Effector memory CD8-positive, alpha-beta T cell (primary cell): ENCODE measurements at regions not wholly inside any gene's neighbourhood (a gene's known extent, or its start where the extent isn't known, plus 50 kb on each side); places are given as distances from the start of the nearest gene placed in this dataset.
"Not testable (repeated sequence)": the region's sequence is repeated elsewhere in the genome, so short reads cannot be mapped to it uniquely, and the experiment has no call there.

Source experiments
- ATAC-seq: fragments of 150-1000 bp; cut with Tn5 transposase; replicated peaks from 2 replicates; pipeline ENCODE4 v1.10.0; 2021; ENCODE audit warnings: mild to moderate bottlenecking, moderate library complexity
- DNase-seq, 3 experiments: peaks; one replicate each; pipeline ENCODE4 v3.0.0; 2021
- H3K27ac Mint-ChIP-seq, 2 donors: one replicate each; pipeline ENCODE4 v1.8.0; 2022; ENCODE audit warnings: mild to moderate bottlenecking in 2 of 2, mixed read lengths in 2 of 2, moderate library complexity in 2 of 2
- H3K27me3 Mint-ChIP-seq, 2 donors: one replicate each; pipeline ENCODE4 v1.8.0; 2022; ENCODE audit warnings: mixed read lengths in 2 of 2
- H3K36me3 Mint-ChIP-seq: one replicate; pipeline ENCODE4 v1.8.0; 2022; ENCODE audit warnings: mild to moderate bottlenecking, moderate library complexity, mixed read lengths; ENCODE audit not compliant: insufficient read depth
- H3K4me1 Mint-ChIP-seq, 2 donors: one replicate each; pipeline ENCODE4 v1.8.0; 2022; ENCODE audit warnings: low read depth in 2 of 2, mixed read lengths in 2 of 2
- H3K4me3 Mint-ChIP-seq, 2 donors: one replicate each; pipeline ENCODE4 v1.8.0; 2022; ENCODE audit warnings: mild to moderate bottlenecking in 2 of 2, mixed read lengths in 2 of 2, moderate library complexity in 2 of 2
- H3K9me3 Mint-ChIP-seq, 2 donors: one replicate each; pipeline ENCODE4 v1.8.0; 2022; ENCODE audit warnings: mixed read lengths in 2 of 2

DNA sequence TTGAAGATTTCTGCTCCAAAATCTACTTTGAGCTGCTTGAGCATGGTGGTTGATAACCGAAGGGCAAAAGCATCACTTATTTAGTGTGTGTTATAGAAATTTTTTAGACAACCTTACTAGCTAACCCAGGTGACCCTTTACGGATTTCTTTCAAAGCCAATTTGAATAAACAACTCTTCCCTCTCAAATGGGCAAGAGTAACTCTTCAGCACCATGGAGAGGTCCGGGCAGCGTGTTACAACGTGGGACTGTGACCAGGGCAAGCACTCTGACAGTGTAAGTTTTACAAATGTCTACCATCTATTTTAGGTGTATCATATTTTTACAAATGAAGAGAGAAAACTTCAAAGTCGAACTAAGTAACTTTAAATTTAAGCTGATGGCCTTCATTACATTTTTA lies 471.8 kb downstream of the MFSD1 start:
- DNase-seq, result no peak
- ATAC-seq, result no peak
- no peaks in the 10 kb centered on the region for H3K4me1 Mint-ChIP-seq
- no peak overlapping the region for H3K27ac Mint-ChIP-seq
- H3K4me3 Mint-ChIP-seq, result no peak overlapping the region
- H3K9me3 Mint-ChIP-seq, result peaks cover 0 to 2% of the 10 kb centered on the region in 2 donors
- H3K36me3 Mint-ChIP-seq, result no peaks in the 10 kb centered on the region
- H3K27me3 Mint-ChIP-seq, result no peaks in the 10 kb centered on the region

DNA sequence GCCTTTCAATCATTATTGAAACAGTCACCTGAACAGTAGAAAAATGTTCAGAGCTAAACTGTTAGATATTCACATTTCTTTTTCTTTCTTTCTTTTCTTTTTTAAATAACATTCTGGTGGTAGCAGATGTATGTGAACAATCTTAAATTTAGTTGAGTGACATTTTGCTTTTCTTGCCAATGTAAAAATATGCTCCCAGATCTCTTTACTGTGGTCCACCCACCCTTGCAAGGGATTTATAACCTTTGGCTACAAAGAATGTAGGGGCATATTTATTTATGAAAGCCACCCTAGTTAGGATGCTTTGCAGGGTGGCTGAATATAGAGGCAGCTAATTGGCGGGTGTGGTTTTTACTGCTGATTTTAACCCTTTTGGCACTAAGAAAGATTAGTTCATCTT lies 473.9 kb downstream of the MFSD1 start:
- DNase-seq (no peak), ATAC-seq (no peak)
- Mint-ChIP-seq H3K4me3 (no peak overlapping the region), H3K27ac (no peak overlapping the region), H3K36me3 (no peaks in the 10 kb centered on the region), H3K9me3 (peaks cover 0 to 2% of the 10 kb centered on the region in 2 donors), H3K27me3 (no peaks in the 10 kb centered on the region), H3K4me1 (no peaks in the 10 kb centered on the region)

DNA sequence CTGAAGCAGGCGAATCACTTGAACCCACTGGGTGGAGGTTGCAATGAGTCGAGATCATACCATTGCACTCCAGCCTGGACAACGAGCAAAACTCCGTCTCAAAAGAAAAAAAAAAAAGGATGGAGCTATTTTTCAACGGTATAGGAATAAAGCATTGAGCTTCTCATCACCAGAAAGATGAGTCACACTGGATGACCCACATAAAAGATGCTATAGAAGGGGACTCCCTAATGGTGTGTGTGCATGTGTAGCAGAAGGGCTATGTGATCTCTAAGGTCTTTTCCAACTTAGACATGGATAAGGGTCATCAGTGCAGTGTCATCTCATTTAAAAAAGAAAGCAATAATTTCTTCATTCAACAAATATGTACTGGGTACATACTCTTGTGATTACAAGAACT lies 476.0 kb downstream of the MFSD1 start:
- H3K27ac Mint-ChIP-seq, result no peak overlapping the region
- H3K27me3 Mint-ChIP-seq, result no peaks in the 10 kb centered on the region
- H3K36me3 Mint-ChIP-seq, result no peaks in the 10 kb centered on the region
- ATAC-seq, result no peak
- H3K4me1 Mint-ChIP-seq, result no peaks in the 10 kb centered on the region
- DNase-seq, result no peak
- no peak overlapping the region for H3K4me3 Mint-ChIP-seq
- H3K9me3 Mint-ChIP-seq, result peaks cover 0 to 2% of the 10 kb centered on the region in 2 donors

DNA sequence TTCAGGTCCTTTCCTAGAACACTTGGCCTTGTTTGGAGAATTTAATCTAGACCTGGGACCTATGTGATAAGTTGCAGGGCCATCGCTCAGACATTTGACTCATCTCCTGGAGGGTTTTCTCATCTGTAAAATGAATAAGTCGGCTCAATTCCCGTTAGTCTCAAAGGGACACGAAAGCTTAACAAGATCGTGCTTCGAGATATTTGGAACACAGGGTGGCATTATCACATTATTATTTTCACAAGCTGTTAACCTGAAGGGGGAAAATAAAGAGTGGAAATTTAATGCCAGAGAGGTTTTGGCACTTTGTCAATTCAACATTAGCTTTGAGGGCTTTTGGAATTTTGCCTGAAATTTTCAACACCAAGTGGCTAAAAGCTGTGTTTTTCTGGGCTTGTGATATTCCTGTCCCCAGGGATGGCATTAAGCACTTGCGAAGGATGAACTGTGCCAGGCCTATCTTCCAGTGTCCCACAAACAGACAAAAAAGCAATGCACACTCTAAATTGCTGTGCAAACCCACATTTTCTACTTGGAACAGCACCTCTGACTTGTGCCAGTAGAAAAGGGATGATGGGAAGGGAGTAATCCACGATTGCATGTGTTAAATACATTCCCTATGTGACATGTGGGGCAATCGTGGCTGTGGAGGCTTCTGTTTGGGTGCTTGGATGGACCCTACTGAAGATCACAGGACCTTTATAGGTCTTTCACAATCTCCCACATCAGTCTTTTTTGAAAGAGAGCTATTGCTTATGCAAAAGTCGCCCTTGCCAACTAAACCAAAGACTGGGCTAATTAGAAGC lies 478.7 kb downstream of the MFSD1 start:
- Mint-ChIP-seq H3K4me1 (no peaks in the 10 kb centered on the region), H3K4me3 (no peak overlapping the region), H3K27ac (no peak overlapping the region), H3K27me3 (no peaks in the 10 kb centered on the region), H3K9me3 (peaks cover 0 to 2% of the 10 kb centered on the region in 2 donors), H3K36me3 (no peaks in the 10 kb centered on the region)
- ATAC-seq, result no peak
- no peak for DNase-seq

DNA sequence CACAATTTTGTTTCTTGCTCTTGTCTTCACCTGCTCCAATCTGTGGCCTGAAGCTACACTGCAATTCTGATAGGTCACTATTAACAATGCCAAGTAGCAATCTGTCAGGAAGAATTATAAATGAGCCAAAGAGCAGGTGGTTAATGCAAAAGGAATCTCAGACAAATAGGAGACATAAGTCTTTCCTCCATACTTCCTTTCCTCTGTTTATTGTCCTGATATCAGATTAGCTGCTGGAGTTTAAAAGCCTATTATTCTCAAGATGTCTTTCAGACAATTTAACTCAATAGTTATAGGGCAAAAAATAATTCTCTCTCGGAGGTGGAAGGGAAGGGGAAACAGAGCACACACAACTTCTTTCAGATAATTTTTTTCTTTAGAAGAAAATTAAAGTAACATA lies 491.6 kb downstream of the MFSD1 start:
- Mint-ChIP-seq H3K27me3 (no peaks in the 10 kb centered on the region), H3K9me3 (peaks cover 8% of the 10 kb centered on the region in 2 donors), H3K4me1 (no peaks in the 10 kb centered on the region), H3K4me3 (no peak overlapping the region), H3K27ac (no peak overlapping the region), H3K36me3 (no peaks in the 10 kb centered on the region)
- no peak for DNase-seq
- no peak for ATAC-seq

DNA sequence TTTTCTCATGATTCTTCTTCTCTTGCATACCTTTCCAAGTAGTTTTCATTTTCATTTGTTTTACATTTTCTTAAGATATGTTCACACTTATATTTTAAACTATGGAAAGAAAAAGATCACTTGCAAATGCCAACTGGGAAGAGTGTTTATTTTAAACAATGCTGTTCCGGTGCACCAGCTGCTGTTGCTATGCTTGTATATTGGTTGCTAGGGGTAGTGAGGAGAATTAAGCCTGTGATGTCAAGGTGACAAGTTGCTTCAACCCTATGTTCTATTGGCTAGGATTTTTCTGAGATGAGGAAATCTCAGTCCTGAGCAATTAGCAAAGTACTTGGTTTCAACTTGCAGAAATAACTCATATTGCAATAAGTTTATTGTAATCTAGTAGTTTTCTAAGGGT lies 500.1 kb downstream of the MFSD1 start:
- no peak overlapping the region for H3K4me3 Mint-ChIP-seq
- no peak overlapping the region for H3K27ac Mint-ChIP-seq
- no peak for ATAC-seq
- H3K36me3 Mint-ChIP-seq, result no peaks in the 10 kb centered on the region
- H3K27me3 Mint-ChIP-seq, result no peaks in the 10 kb centered on the region
- H3K9me3 Mint-ChIP-seq, result peaks cover 16 to 26% of the 10 kb centered on the region in 2 donors
- no peaks in the 10 kb centered on the region for H3K4me1 Mint-ChIP-seq
- no peak for DNase-seq

DNA sequence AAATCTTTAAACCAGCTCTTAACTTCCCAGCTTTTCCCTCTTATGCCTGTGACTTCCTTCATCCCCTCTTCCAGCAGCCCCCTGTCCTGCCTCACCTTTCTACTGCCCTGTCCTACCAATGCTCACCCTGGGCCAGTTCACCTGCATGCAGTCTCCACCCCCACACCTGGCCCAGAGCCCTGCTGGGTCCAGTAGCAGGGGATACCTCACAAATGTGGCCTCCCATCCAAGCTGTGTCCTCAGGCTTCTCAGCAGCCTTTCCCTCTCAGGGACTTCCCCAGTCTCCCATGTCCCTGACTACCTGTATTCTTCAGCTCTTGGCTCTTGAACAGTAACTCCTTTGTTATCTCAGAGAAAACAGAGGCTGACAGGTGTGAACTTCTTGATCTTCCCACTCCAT lies 503.2 kb downstream of the MFSD1 start:
- no peak overlapping the region for H3K27ac Mint-ChIP-seq
- H3K4me1 Mint-ChIP-seq, result no peaks in the 10 kb centered on the region
- DNase-seq (no peak), ATAC-seq (no peak)
- H3K9me3 Mint-ChIP-seq, result peaks cover 13 to 31% of the 10 kb centered on the region in 2 donors
- H3K4me3 Mint-ChIP-seq, result no peak overlapping the region
- no peaks in the 10 kb centered on the region for H3K27me3 Mint-ChIP-seq
- H3K36me3 Mint-ChIP-seq, result no peaks in the 10 kb centered on the region

DNA sequence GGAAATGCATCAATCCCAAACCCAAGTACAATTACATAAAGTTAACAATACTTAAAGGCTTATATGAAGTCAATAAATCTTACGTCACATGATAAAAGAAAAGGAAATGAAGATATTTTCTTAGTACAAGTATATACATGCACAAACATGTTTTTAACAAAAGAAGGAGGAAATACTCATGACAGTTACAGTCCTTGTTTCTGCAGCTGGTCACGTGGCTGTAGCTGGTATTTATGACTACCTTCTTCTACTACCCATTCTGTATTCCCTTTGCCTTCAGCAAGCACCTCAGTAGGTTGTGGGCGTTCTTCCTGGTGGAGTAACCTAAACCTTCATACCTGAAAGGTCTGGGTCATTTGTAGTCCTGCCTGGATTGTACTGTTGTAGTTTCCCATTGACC lies 514.9 kb downstream of the MFSD1 start:
- H3K27ac Mint-ChIP-seq, H3K9me3 Mint-ChIP-seq, H3K36me3 Mint-ChIP-seq, H3K27me3 Mint-ChIP-seq, DNase-seq, H3K4me3 Mint-ChIP-seq, ATAC-seq, H3K4me1 Mint-ChIP-seq: not testable (repeated sequence)

DNA sequence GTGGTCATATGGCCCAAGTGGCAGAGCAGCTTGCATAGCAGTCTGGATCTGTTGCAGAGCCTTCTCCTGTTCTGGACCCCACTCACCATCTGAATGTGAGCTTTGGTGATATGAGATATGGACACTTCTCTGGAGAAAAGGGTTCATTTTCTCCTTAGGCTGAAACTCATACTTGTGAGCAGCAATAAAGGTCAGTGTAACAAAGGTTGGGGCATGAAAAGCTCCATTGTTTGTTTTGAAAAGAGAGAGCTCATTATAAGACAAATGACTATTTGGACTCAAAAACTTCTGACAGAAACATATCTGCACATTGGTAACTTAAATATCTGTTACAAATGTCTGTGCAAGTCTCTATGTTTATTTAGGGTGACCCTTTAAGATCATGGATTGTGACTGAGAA lies 517.3 kb downstream of the MFSD1 start:
- ATAC-seq (no peak), DNase-seq (no peak)
- no peak overlapping the region for H3K4me3 Mint-ChIP-seq
- H3K27me3 Mint-ChIP-seq, result no peaks in the 10 kb centered on the region
- H3K4me1 Mint-ChIP-seq, result no peaks in the 10 kb centered on the region
- H3K36me3 Mint-ChIP-seq, result no peaks in the 10 kb centered on the region
- no peak overlapping the region for H3K27ac Mint-ChIP-seq
- H3K9me3 Mint-ChIP-seq, result no peaks in the 10 kb centered on the region

DNA sequence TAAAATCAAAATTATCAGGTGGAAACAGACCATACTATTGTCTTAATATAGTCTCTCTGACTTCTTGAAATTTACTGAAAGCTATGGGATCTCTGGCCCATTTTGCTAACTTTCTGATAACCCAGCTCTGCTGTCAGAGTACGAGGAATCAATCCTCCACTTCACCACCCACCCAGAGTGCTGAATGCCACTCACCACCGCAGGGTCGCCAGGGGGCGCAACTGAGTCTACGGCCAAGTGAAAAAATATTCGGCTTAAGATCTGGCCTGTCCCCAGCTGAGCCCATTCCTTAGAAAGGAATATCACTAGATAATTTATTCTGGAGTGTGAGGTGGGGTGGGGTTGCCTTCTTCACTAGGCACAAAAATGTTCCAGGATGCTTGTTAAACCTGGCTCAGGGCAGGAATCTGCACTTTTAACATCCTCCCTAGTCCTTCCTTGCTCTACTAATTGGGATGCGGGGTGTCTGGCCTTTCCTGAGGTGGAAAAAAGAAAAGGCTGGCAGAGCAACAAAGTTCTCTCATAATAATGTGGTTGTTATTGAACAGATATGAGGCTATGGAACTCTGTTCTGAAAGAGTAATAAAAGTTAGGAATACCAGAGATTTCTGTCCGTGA lies 520.6 kb downstream of the MFSD1 start:
- Mint-ChIP-seq H3K27me3 (no peaks in the 10 kb centered on the region), H3K27ac (no peak overlapping the region), H3K9me3 (no peaks in the 10 kb centered on the region), H3K4me1 (no peaks in the 10 kb centered on the region), H3K4me3 (no peak overlapping the region), H3K36me3 (no peaks in the 10 kb centered on the region)
- ATAC-seq (no peak), DNase-seq (no peak)

DNA sequence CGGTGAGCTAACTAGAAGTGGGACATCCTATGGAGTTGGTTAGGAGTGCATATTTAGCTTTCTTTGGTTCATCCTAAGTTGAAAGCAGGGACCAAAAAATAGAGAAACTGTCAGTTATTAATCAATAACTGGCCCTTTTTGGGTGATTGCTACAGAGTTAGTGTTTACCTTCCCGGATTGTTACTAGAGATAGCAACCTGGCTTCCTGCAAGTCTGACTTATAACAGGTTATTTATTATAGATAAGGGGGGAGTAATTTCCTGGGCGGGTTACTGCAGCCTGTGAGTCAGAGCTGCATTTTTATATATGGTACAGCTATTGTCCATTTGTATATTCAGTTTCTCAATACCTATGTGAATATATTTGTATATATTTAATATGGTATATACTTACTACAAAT lies 522.0 kb downstream of the MFSD1 start:
- no peak for DNase-seq
- H3K4me1 Mint-ChIP-seq, result no peaks in the 10 kb centered on the region
- no peak overlapping the region for H3K4me3 Mint-ChIP-seq
- peaks cover 0 to 2% of the 10 kb centered on the region in 2 donors for H3K9me3 Mint-ChIP-seq
- no peak overlapping the region for H3K27ac Mint-ChIP-seq
- no peak for ATAC-seq
- H3K36me3 Mint-ChIP-seq, result no peaks in the 10 kb centered on the region
- no peaks in the 10 kb centered on the region for H3K27me3 Mint-ChIP-seq

DNA sequence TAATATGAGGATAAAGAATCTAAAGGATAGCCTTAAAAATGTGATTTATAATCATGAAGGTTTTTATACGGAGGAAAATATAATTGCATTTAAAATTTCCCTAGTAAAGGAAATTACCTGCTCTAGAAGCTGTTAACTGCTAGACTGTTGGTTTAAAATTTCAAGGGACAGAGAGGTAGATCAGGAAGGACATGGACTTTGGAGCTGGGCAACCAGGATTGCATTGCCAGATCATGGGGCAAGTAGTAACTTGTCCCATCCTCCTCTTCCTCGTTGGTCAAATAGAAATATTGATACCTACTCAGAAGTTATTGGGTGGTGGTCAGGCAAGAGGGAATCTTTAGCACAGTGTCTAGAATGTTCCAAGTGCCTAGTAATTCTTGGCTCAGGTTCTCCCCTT lies 525.1 kb downstream of the MFSD1 start:
- H3K4me1 Mint-ChIP-seq, result no peaks in the 10 kb centered on the region
- no peak for DNase-seq
- H3K9me3 Mint-ChIP-seq, result peaks cover 0 to 2% of the 10 kb centered on the region in 2 donors
- no peaks in the 10 kb centered on the region for H3K36me3 Mint-ChIP-seq
- H3K27ac Mint-ChIP-seq, result no peak overlapping the region
- ATAC-seq, result no peak
- no peaks in the 10 kb centered on the region for H3K27me3 Mint-ChIP-seq
- no peak overlapping the region for H3K4me3 Mint-ChIP-seq

DNA sequence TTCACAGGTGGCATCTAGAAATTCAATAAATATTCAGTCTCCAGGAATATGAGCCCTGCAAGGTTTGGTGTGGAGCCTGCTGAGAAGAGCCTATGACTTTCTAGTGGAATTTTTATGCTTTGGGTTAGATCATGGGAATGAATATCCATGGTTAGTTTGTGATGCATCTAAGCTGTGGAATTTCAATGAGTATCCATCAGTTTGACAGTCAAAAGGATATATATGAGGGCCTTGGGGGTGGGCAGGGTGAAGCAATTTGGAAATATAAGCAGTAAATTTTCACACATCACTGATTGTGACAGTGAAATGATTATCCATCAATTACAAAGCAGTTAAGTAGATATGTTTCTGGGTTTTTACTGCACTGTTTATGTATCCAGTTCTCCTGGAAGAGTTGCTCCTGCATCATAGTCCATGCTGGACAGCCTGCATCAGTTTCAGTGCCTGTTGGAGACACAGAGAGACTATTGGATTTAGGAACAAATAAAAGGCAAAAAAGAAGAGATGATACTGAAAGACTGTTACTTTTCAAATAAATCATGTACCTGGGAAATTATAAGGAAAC lies 530.8 kb downstream of the MFSD1 start:
- ATAC-seq (no peak), DNase-seq (no peak)
- Mint-ChIP-seq H3K27me3 (no peaks in the 10 kb centered on the region), H3K27ac (no peak overlapping the region), H3K4me1 (no peaks in the 10 kb centered on the region), H3K4me3 (no peak overlapping the region), H3K36me3 (no peaks in the 10 kb centered on the region), H3K9me3 (peaks cover 1 to 2% of the 10 kb centered on the region in 2 donors)

DNA sequence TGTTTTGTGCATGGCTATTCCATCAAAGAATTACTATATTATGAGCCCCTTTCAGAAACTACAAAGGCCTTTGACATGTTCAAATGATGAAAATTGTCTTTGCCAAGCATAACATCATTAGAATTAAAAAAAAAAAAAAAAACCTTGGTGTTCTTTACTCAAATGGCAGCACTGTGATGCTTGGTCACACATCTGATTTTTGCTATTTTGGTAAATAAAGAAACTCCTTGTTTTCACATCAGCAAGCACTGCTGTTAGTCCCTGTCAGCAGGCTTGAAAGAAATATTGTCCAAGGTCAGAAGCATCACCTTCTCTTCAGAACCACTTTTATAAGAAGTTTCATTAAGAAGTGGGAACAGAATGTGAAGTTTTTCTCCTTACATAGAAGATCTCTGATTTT lies 537.3 kb downstream of the MFSD1 start:
- peaks cover 0 to 8% of the 10 kb centered on the region in 2 donors for H3K9me3 Mint-ChIP-seq
- no peak overlapping the region for H3K27ac Mint-ChIP-seq

More for the DNA sequence above, 537.3 kb downstream of the MFSD1 start:
- DNase-seq (no peak), ATAC-seq (no peak)
- no peaks in the 10 kb centered on the region for H3K27me3 Mint-ChIP-seq
- no peaks in the 10 kb centered on the region for H3K4me1 Mint-ChIP-seq
- no peak overlapping the region for H3K4me3 Mint-ChIP-seq
- no peaks in the 10 kb centered on the region for H3K36me3 Mint-ChIP-seq
